GM12875 (cell line): ENCODE measurements at regions not wholly inside any gene's neighbourhood (a gene's known extent, or its start where the extent isn't known, plus 50 kb on each side); places are given as distances from the start of the nearest gene placed in this dataset.

ENCODE experiments used
- H3K4me3 ChIP-seq: one replicate; pipeline ENCODE4 v1.5.1; 2011; ENCODE audit warnings: low read depth, low read length, control low read depth
- CTCF ChIP-seq: IDR thresholded peaks from 2 replicates; pipeline ENCODE4 v1.5.1; 2011; ENCODE audit warnings: low read depth, mild to moderate bottlenecking, control low read depth, inconsistent platforms, low read length, moderate library complexity, borderline replicate concordance; ENCODE audit not compliant: insufficient read depth

GRCh38 chr14:30331030-30331429 is 227.9 kb upstream of the G2E3 start:
- H3K4me3 ChIP-seq, result no peak overlapping the region
- TF ChIP-seq CTCF, result no peak

- TF ChIP-seq CTCF, result no peak
- H3K4me3 ChIP-seq, result no peak overlapping the region
These were observed 226.6 kb upstream of the G2E3 start for GRCh38 chr14:30332374-30332773.

GRCh38 chr14:30333934-30334333 is 225.0 kb upstream of the G2E3 start:
- TF ChIP-seq CTCF, result no peak
- no peak overlapping the region for H3K4me3 ChIP-seq

- no peak for TF ChIP-seq CTCF
- no peak overlapping the region for H3K4me3 ChIP-seq
These were observed 221.5 kb upstream of the G2E3 start for GRCh38 chr14:30337456-30337855.

- no peak overlapping the region for H3K4me3 ChIP-seq
- TF ChIP-seq CTCF, result no peak
These were observed 219.6 kb upstream of the G2E3 start for GRCh38 chr14:30339311-30339901.

GRCh38 chr14:30340495-30340894 is 218.5 kb upstream of the G2E3 start:
- no peak overlapping the region for H3K4me3 ChIP-seq
- no peak for TF ChIP-seq CTCF

GRCh38 chr14:30345511-30345910 is 213.4 kb upstream of the G2E3 start:
- no peak for TF ChIP-seq CTCF
- no peak overlapping the region for H3K4me3 ChIP-seq
